ENCODE measurements at regions not wholly inside any gene's neighbourhood (a gene's known extent, or its start where the extent isn't known, plus 50 kb on each side); places are given as distances from the start of the nearest gene placed in this dataset.

- Histone ChIP-seq H3K14ac (ENCODE audit: insufficient read length) (no peak overlapping the region), H2BK120ac (replicated peaks; ENCODE audit: low read depth, low read length) (no peak overlapping the region), H3K79me2 (ENCODE audit: control insufficient read depth in 1 of 2, insufficient read depth in 2 of 2, low read length in 2 of 2) (no peaks in the 10 kb centered on the region), H2AFZ (ENCODE audit: low read length) (no peak overlapping the region), H4K5ac (ENCODE audit: insufficient read length, low read depth, low read length) (no peak overlapping the region), H2BK20ac (ENCODE audit: low read length) (no peak overlapping the region), H2BK12ac (ENCODE audit: low read depth, low read length) (no peak overlapping the region), H3K23me2 (ENCODE audit: low read depth, low read length) (no peaks in the 10 kb centered on the region), H4K91ac (replicated peaks; ENCODE audit: insufficient read length, low read length) (no peak overlapping the region), H3K4me2 (ENCODE audit: insufficient read depth in 1 of 2, low read depth in 2 of 2, low read length in 2 of 2) (no peak overlapping the region), H3K27me3 (replicated peaks in 1 of 4; ENCODE audit: control insufficient read depth in 3 of 4, extremely low read depth in 1 of 4, insufficient read depth in 3 of 4, low read length in 3 of 4) (no peaks in the 10 kb centered on the region), H4K8ac (ENCODE audit: extremely low read depth, insufficient read depth, low read length) (no peak overlapping the region), H3K27ac (ENCODE audit: low read depth, low read length) (no peak overlapping the region), H2BK5ac (ENCODE audit: low read depth, low read length) (no peak overlapping the region), H2BK15ac (ENCODE audit: low read length) (no peak overlapping the region), H3K36me3 (ENCODE audit: control insufficient read depth in 2 of 4, insufficient read depth in 4 of 4, low read length in 3 of 4) (no peaks in the 10 kb centered on the region), H2AK5ac (ENCODE audit: low read depth, low read length) (no peak overlapping the region), H3K4ac (replicated peaks; ENCODE audit: insufficient read length, low read depth, low read length) (no peak overlapping the region), H4K20me1 (replicated peaks in 1 of 2; ENCODE audit: control insufficient read depth in 1 of 2, insufficient read depth in 2 of 2, low read length in 2 of 2) (no peaks in the 10 kb centered on the region), H3K4me3 (ENCODE audit: extremely low read depth in 1 of 4, insufficient read depth in 2 of 4, low read depth in 3 of 4, low read length in 4 of 4) (no peak overlapping the region), H3K9ac (replicated peaks in 1 of 4; ENCODE audit: extremely low read depth in 1 of 4, low read depth in 3 of 4, low read length in 3 of 4) (no peak overlapping the region), H3K18ac (ENCODE audit: extremely low read depth, low read length) (no peak overlapping the region), H3K4me1 (replicated peaks in 1 of 4; ENCODE audit: control insufficient read depth in 3 of 4, insufficient read depth in 4 of 4, low read length in 3 of 4) (no peaks in the 10 kb centered on the region), H3K79me1 (ENCODE audit: low read depth, low read length) (no peaks in the 10 kb centered on the region), H3K9me3 (ENCODE audit: insufficient read depth in 2 of 2, low read depth in 1 of 2, low read length in 1 of 2) (no peaks in the 10 kb centered on the region), H3K23ac (ENCODE audit: insufficient read length) (no peak overlapping the region), H3K56ac (replicated peaks; ENCODE audit: insufficient read length, low read depth, low read length) (no peak overlapping the region)
- ChIA-PET CTCF (ENCODE audit: partially characterized antibody) (interaction anchor here (0.9 kb wide), 1 partner anchor 12 kb away, joined by 3 read pairs; no protein-coding TSS in a partner anchor), POLR2A (ENCODE audit: partially characterized antibody) (no interaction called here)
- no peak for FAIRE-seq
- TF ChIP-seq FOSL1 (IDR thresholded peaks at IDR 0.05; ENCODE audit: insufficient read depth, low read depth, low read length) (no peak), EP300 (IDR thresholded peaks at IDR 0.05; ENCODE audit: borderline replicate concordance in 1 of 2, low read depth in 2 of 2, low read length in 2 of 2) (no peak), GABPA (IDR thresholded peaks at IDR 0.05; ENCODE audit: borderline replicate concordance, insufficient read depth, low read length) (no peak), KDM1A (IDR thresholded peaks at IDR 0.05; ENCODE audit: borderline replicate concordance, low read length) (no peak), MAX (IDR thresholded peaks at IDR 0.05) (no peak), TBP (IDR thresholded peaks at IDR 0.05; ENCODE audit: low read depth, low read length) (no peak), EGR1 (IDR thresholded peaks at IDR 0.05; ENCODE audit: borderline replicate concordance, low read depth, low read length) (no peak), BACH1 (IDR thresholded peaks at IDR 0.05; ENCODE audit: low read length) (no peak), RAD21 (IDR thresholded peaks at IDR 0.05 in 1 of 2, conservative IDR thresholded peaks at IDR 0.05 in 1 of 2; ENCODE audit: low read depth in 2 of 2, low read length in 2 of 2) (no peak), ATF3 (IDR thresholded peaks at IDR 0.05; ENCODE audit: insufficient read depth, low read depth, low read length) (no peak)
- no peak for DNase-seq (ENCODE audit: low read depth in 1 of 2, low spot score in 2 of 2)
- 90% methylated on average over 7 of the region's 7 CpGs; no CpG with 5 or more reads in 1 of the 2 experiments for WGBS, 2 experiments (ENCODE audit: extremely low coverage in 1 of 2, insufficient coverage in 1 of 2, insufficient read length in 1 of 2, insufficient replicate concordance in 2 of 2, low coverage in 1 of 2, low lambda C conversion rate in 2 of 2, missing lambda C conversion rate in 1 of 2)
These were observed 390.3 kb upstream of the MEF2C start for GRCh38 chr5:89273289-89273688.
